HEK293 (cell line): ENCODE measurements at regions not wholly inside any gene's neighbourhood (a gene's known extent, or its start where the extent isn't known, plus 50 kb on each side); places are given as distances from the start of the nearest gene placed in this dataset.

Experiments used
- PRDM1 ChIP-seq: fragments of 450-650 bp; formaldehyde crosslinking; IDR thresholded peaks from 2 replicates; pipeline ENCODE4; 2016; ENCODE audit warnings: missing biosample characterization, missing genetic modification characterization
- ZNF23 ChIP-seq: fragments of 450-650 bp; formaldehyde crosslinking; IDR thresholded peaks from 2 replicates; pipeline ENCODE4 v1.5.1; 2016; ENCODE audit warnings: missing biosample characterization, missing genetic modification characterization, borderline replicate concordance
- ZNF274 ChIP-seq, 2 experiments: fragments of 200-500 bp in 1 of 2; fragments of 450-650 bp in 1 of 2; sonication (Bioruptor generic) in 1 of 2; formaldehyde crosslinking in 1 of 2; IDR thresholded peaks; 2 replicates each; pipeline versions ENCODE4 v1.5.1 to v1.6.1; 2014 to 2016; ENCODE audit warnings: borderline replicate concordance in 1 of 2, inconsistent platforms in 1 of 2, low read length in 1 of 2, missing biosample characterization in 1 of 2, missing genetic modification characterization in 1 of 2
- ZNF621 ChIP-seq: fragments of 450-650 bp; formaldehyde crosslinking; IDR thresholded peaks from 2 replicates; pipeline ENCODE4 v1.5.1; 2017; ENCODE audit warnings: missing biosample characterization, missing genetic modification characterization
- ZNF707 ChIP-seq: fragments of 450-650 bp; formaldehyde crosslinking; IDR thresholded peaks from 2 replicates; pipeline ENCODE4 v1.5.1; 2016; ENCODE audit warnings: missing biosample characterization, missing genetic modification characterization
- TF ChIP-seq, protein P1 (sequence below): fragments of 450-650 bp; formaldehyde crosslinking; IDR thresholded peaks from 2 replicates; pipeline ENCODE4 v1.5.1; 2016; ENCODE audit warnings: missing biosample characterization, missing genetic modification characterization
- TF ChIP-seq, protein P2 (sequence below): IDR thresholded peaks from 2 replicates; pipeline ENCODE4 v1.6.1; 2011; ENCODE audit warnings: mild to moderate bottlenecking, low read depth, low read length, borderline replicate concordance

DNA sequence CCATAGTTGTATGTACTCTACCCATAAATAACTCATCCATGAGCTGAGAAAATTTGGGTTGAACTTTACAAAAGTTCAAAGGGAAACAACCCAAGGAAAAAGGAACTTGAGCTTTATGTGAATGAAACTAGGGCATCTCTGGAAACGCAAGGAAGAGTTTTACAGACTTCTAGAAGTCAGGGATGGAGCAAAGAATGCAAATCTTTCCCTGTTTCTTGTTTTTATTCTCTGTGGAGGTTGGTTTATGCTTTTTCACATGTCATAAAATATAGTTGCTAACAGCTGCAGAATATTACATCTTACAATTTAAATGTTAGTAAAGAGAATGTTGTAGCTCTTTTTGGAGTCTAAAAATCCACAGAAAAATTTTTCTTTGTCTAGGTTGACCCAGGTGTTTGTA lies 754.1 kb downstream of the PCDH7 start:
- no peak for TF ChIP-seq ZNF621 (tag by site-specific recombination)
- TF ChIP-seq, protein P1, sequence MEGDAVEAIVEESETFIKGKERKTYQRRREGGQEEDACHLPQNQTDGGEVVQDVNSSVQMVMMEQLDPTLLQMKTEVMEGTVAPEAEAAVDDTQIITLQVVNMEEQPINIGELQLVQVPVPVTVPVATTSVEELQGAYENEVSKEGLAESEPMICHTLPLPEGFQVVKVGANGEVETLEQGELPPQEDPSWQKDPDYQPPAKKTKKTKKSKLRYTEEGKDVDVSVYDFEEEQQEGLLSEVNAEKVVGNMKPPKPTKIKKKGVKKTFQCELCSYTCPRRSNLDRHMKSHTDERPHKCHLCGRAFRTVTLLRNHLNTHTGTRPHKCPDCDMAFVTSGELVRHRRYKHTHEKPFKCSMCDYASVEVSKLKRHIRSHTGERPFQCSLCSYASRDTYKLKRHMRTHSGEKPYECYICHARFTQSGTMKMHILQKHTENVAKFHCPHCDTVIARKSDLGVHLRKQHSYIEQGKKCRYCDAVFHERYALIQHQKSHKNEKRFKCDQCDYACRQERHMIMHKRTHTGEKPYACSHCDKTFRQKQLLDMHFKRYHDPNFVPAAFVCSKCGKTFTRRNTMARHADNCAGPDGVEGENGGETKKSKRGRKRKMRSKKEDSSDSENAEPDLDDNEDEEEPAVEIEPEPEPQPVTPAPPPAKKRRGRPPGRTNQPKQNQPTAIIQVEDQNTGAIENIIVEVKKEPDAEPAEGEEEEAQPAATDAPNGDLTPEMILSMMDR (tag by site-specific recombination) = no peak
- TF ChIP-seq ZNF23 (tag by site-specific recombination) = no peak
- TF ChIP-seq PRDM1 (tag by site-specific recombination) = no peak
- no peak for TF ChIP-seq ZNF274 (IDR thresholded peaks at IDR 0.05; ENCODE audit: low read length)
- TF ChIP-seq ZNF274 (tag by site-specific recombination; IDR thresholded peaks at IDR 0.05; ENCODE audit: borderline replicate concordance) = no peak
- TF ChIP-seq ZNF707 = no peak
- TF ChIP-seq, protein P2, sequence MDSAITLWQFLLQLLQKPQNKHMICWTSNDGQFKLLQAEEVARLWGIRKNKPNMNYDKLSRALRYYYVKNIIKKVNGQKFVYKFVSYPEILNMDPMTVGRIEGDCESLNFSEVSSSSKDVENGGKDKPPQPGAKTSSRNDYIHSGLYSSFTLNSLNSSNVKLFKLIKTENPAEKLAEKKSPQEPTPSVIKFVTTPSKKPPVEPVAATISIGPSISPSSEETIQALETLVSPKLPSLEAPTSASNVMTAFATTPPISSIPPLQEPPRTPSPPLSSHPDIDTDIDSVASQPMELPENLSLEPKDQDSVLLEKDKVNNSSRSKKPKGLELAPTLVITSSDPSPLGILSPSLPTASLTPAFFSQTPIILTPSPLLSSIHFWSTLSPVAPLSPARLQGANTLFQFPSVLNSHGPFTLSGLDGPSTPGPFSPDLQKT = no peak
